ENCODE measurements at regions not wholly inside any gene's neighbourhood (a gene's known extent, or its start where the extent isn't known, plus 50 kb on each side); places are given as distances from the start of the nearest gene placed in this dataset.
"Not testable (repeated sequence)": the region's sequence is repeated elsewhere in the genome, so short reads cannot be mapped to it uniquely, and the experiment has no call there.

- H3K9me3 ChIP-seq (ENCODE audit: control insufficient read depth in 2 of 2, insufficient read depth in 1 of 2, low read depth in 1 of 2, low read length in 1 of 2) = no peaks in the 10 kb centered on the region
- no peak overlapping the region for H3K27ac ChIP-seq (ENCODE audit: low read depth in 2 of 2, low read length in 1 of 2)
- no peaks in the 10 kb centered on the region for H3K27me3 ChIP-seq (ENCODE audit: control insufficient read depth in 1 of 2, insufficient read depth in 2 of 2, low read length in 2 of 2)
- 19 to 22% methylated on average over 20 of the region's 20 CpGs for WGBS, 2 donors
- H3K4me1 ChIP-seq (ENCODE audit: control insufficient read depth in 2 of 2, insufficient read depth in 2 of 2, low read length in 1 of 2) = peaks cover 0 to 5% of the 10 kb centered on the region in 2 donors
- H3K4me3 ChIP-seq (ENCODE audit: low read depth in 1 of 2, low read length in 2 of 2) = no peak overlapping the region
- H3K36me3 ChIP-seq (ENCODE audit: control insufficient read depth in 2 of 2, insufficient read depth in 2 of 2, low read length in 1 of 2) = no peaks in the 10 kb centered on the region
These were observed 99.9 kb downstream of the ANKRD18B start for GRCh38 chr9:33623658-33624586.

GRCh38 chr9:33628318-33628717 is 104.3 kb downstream of the ANKRD18B start:
- not testable (repeated sequence) for H3K36me3 ChIP-seq (ENCODE audit: control insufficient read depth in 2 of 2, insufficient read depth in 2 of 2, low read length in 1 of 2); H3K4me3 ChIP-seq (ENCODE audit: low read depth in 1 of 2, low read length in 2 of 2); H3K27ac ChIP-seq (ENCODE audit: low read depth in 2 of 2, low read length in 1 of 2); H3K9me3 ChIP-seq (ENCODE audit: control insufficient read depth in 2 of 2, insufficient read depth in 1 of 2, low read depth in 1 of 2, low read length in 1 of 2); H3K27me3 ChIP-seq (ENCODE audit: control insufficient read depth in 1 of 2, insufficient read depth in 2 of 2, low read length in 2 of 2); H3K4me1 ChIP-seq (ENCODE audit: control insufficient read depth in 2 of 2, insufficient read depth in 2 of 2, low read length in 1 of 2)
- WGBS, 2 donors = 58 to 84% methylated on average over 1 of the region's 1 CpG

DNA sequence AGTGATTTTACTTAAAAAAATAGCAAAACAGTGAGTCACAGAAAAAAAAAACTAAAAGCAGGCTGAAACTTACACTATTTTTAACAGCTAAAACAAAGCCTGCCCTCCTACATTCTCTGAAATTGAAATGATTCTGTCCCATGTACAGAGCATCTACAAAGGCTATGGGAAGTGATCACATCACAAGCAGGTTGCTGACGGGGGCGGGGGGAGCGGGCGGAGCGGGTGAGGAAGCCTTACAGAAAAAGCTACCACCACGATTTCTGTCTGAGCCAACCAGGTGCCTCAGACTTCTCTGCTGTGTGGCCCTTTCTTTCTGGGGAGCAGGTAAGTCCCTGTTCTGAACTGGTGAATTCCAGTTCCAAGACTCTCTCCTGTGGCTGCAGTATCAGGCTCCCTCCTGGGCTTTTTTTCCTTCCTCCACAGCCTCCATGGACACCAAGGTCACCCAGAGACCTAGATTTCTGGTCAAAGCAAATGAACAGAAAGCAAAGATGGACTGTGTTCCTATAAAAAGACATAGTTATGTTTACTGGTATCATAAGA is 104.9 kb downstream of the ANKRD18B start:
- no peak overlapping the region for H3K4me3 ChIP-seq (ENCODE audit: low read depth in 1 of 2, low read length in 2 of 2)

DNA sequence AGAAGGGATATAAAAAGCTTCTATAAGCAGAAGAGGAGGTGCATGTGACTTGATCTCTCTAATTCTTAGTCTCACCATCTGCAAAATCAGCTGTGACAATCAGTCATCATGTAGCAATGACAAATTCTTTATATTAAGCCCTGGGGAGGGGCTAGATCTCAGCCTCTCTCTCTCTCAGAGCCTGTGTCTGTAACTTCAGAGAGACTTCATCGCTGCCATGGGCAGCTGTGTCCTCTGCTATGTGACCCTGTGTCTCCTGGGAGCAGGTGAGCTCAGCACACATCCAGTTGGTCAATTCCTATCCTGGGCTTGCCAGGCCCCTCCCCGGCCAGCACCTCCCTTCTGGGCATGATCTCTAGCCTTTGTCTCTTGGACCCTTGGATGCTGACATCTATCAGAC is 109.6 kb downstream of the ANKRD18B start:
- Histone ChIP-seq H3K36me3 (ENCODE audit: control insufficient read depth in 2 of 2, insufficient read depth in 2 of 2, low read length in 1 of 2) (no peaks in the 10 kb centered on the region), H3K4me3 (ENCODE audit: low read depth in 1 of 2, low read length in 2 of 2) (no peak overlapping the region), H3K4me1 (ENCODE audit: control insufficient read depth in 2 of 2, insufficient read depth in 2 of 2, low read length in 1 of 2) (peaks cover 0 to 3% of the 10 kb centered on the region in 2 donors), H3K27me3 (ENCODE audit: control insufficient read depth in 1 of 2, insufficient read depth in 2 of 2, low read length in 2 of 2) (peaks cover 0 to 5% of the 10 kb centered on the region in 2 donors), H3K9me3 (ENCODE audit: control insufficient read depth in 2 of 2, insufficient read depth in 1 of 2, low read depth in 1 of 2, low read length in 1 of 2) (no peaks in the 10 kb centered on the region), H3K27ac (ENCODE audit: low read depth in 2 of 2, low read length in 1 of 2) (no peak overlapping the region)
- 71 to 76% methylated on average over 2 of the region's 2 CpGs for WGBS, 2 donors

More for the DNA sequence above, 104.9 kb downstream of the ANKRD18B start:
- WGBS, 2 donors = 64 to 68% methylated on average over 6 of the region's 6 CpGs
- H3K36me3 ChIP-seq (ENCODE audit: control insufficient read depth in 2 of 2, insufficient read depth in 2 of 2, low read length in 1 of 2) = no peaks in the 10 kb centered on the region
- peaks cover 0 to 3% of the 10 kb centered on the region in 2 donors for H3K4me1 ChIP-seq (ENCODE audit: control insufficient read depth in 2 of 2, insufficient read depth in 2 of 2, low read length in 1 of 2)
- H3K27me3 ChIP-seq (ENCODE audit: control insufficient read depth in 1 of 2, insufficient read depth in 2 of 2, low read length in 2 of 2) = peaks cover 0 to 5% of the 10 kb centered on the region in 2 donors
- no peak overlapping the region for H3K27ac ChIP-seq (ENCODE audit: low read depth in 2 of 2, low read length in 1 of 2)
- no peaks in the 10 kb centered on the region for H3K9me3 ChIP-seq (ENCODE audit: control insufficient read depth in 2 of 2, insufficient read depth in 1 of 2, low read depth in 1 of 2, low read length in 1 of 2)

GRCh38 chr9:33637881-33638280 is 113.8 kb downstream of the ANKRD18B start:
- Histone ChIP-seq H3K27me3 (ENCODE audit: control insufficient read depth in 1 of 2, insufficient read depth in 2 of 2, low read length in 2 of 2) (peaks cover 0 to 2% of the 10 kb centered on the region in 2 donors), H3K4me3 (ENCODE audit: low read depth in 1 of 2, low read length in 2 of 2) (no peak overlapping the region), H3K36me3 (ENCODE audit: control insufficient read depth in 2 of 2, insufficient read depth in 2 of 2, low read length in 1 of 2) (no peaks in the 10 kb centered on the region), H3K9me3 (ENCODE audit: control insufficient read depth in 2 of 2, insufficient read depth in 1 of 2, low read depth in 1 of 2, low read length in 1 of 2) (no peaks in the 10 kb centered on the region), H3K4me1 (ENCODE audit: control insufficient read depth in 2 of 2, insufficient read depth in 2 of 2, low read length in 1 of 2) (no peaks in the 10 kb centered on the region), H3K27ac (ENCODE audit: low read depth in 2 of 2, low read length in 1 of 2) (no peak overlapping the region)
- 49 to 60% methylated on average over 8 of the region's 8 CpGs for WGBS, 2 donors

DNA sequence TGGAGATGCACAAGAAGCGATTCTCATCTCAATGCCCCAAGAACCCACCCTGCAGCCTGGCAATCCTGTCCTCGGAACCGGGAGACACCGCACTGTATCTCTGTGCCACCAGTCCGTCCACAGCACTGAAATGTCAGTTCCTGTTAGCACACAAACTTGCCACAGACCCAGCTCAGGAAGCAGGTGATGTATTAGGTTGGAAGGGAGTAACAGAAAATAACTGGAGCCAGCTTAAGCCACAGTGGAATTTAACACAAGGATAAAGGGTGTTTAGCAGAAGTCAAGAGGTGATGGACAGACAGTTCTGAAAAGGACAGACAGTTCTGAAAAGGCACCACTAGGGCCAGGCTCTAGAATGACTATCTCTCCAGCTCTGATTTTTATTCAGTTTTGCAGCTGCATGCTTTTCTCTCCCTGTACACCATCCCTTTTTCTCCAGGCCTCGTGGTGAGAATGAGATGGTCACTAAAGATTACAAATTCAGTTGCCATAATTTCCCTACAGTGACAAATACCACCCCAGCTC is 114.4 kb downstream of the ANKRD18B start:
- H3K27me3 ChIP-seq (ENCODE audit: control insufficient read depth in 1 of 2, insufficient read depth in 2 of 2, low read length in 2 of 2) = peaks cover 0 to 2% of the 10 kb centered on the region in 2 donors
- no peaks in the 10 kb centered on the region for H3K9me3 ChIP-seq (ENCODE audit: control insufficient read depth in 2 of 2, insufficient read depth in 1 of 2, low read depth in 1 of 2, low read length in 1 of 2)
- 63 to 65% methylated on average over 6 of the region's 6 CpGs for WGBS, 2 donors
- no peak overlapping the region for H3K4me3 ChIP-seq (ENCODE audit: low read depth in 1 of 2, low read length in 2 of 2)
- no peak overlapping the region for H3K27ac ChIP-seq (ENCODE audit: low read depth in 2 of 2, low read length in 1 of 2)
- H3K4me1 ChIP-seq (ENCODE audit: control insufficient read depth in 2 of 2, insufficient read depth in 2 of 2, low read length in 1 of 2) = no peaks in the 10 kb centered on the region
- H3K36me3 ChIP-seq (ENCODE audit: control insufficient read depth in 2 of 2, insufficient read depth in 2 of 2, low read length in 1 of 2) = no peaks in the 10 kb centered on the region

DNA sequence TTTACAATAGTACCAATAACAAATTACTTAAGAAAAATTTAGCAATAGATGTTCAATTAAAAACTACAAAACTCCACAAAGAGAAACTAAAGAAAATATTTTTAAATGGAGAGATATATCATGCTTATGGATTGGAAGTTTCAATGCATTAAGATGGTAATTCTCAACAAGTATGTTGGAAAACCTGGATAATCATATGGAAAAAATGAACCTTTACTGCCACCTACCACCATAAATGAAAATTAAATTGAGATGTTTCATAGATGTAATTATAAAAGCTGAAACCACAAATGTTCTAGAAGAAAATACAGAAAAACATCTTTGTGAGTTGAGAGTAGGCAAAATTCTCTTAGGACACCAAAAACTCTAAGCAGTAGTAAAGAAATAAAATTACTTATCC is 121.7 kb downstream of the ANKRD18B start:
- Histone ChIP-seq H3K36me3 (ENCODE audit: control insufficient read depth in 2 of 2, insufficient read depth in 2 of 2, low read length in 1 of 2) (no peaks in the 10 kb centered on the region), H3K27me3 (ENCODE audit: control insufficient read depth in 1 of 2, insufficient read depth in 2 of 2, low read length in 2 of 2) (no peaks in the 10 kb centered on the region), H3K9me3 (ENCODE audit: control insufficient read depth in 2 of 2, insufficient read depth in 1 of 2, low read depth in 1 of 2, low read length in 1 of 2) (no peaks in the 10 kb centered on the region), H3K4me1 (ENCODE audit: control insufficient read depth in 2 of 2, insufficient read depth in 2 of 2, low read length in 1 of 2) (no peaks in the 10 kb centered on the region), H3K4me3 (ENCODE audit: low read depth in 1 of 2, low read length in 2 of 2) (no peak overlapping the region), H3K27ac (ENCODE audit: low read depth in 2 of 2, low read length in 1 of 2) (no peak overlapping the region)

- H3K4me3 ChIP-seq (ENCODE audit: low read depth in 1 of 2, low read length in 2 of 2) = no peak overlapping the region
- no peaks in the 10 kb centered on the region for H3K36me3 ChIP-seq (ENCODE audit: control insufficient read depth in 2 of 2, insufficient read depth in 2 of 2, low read length in 1 of 2)
- H3K27ac ChIP-seq (ENCODE audit: low read depth in 2 of 2, low read length in 1 of 2) = no peak overlapping the region
- no peaks in the 10 kb centered on the region for H3K4me1 ChIP-seq (ENCODE audit: control insufficient read depth in 2 of 2, insufficient read depth in 2 of 2, low read length in 1 of 2)
- H3K9me3 ChIP-seq (ENCODE audit: control insufficient read depth in 2 of 2, insufficient read depth in 1 of 2, low read depth in 1 of 2, low read length in 1 of 2) = no peaks in the 10 kb centered on the region
- no peaks in the 10 kb centered on the region for H3K27me3 ChIP-seq (ENCODE audit: control insufficient read depth in 1 of 2, insufficient read depth in 2 of 2, low read length in 2 of 2)
These were observed 125.4 kb downstream of the ANKRD18B start for GRCh38 chr9:33649463-33649862.

GRCh38 chr9:33651125-33651524 is 127.1 kb downstream of the ANKRD18B start:
- Histone ChIP-seq H3K27ac (ENCODE audit: low read depth in 2 of 2, low read length in 1 of 2) (no peak overlapping the region), H3K4me3 (ENCODE audit: low read depth in 1 of 2, low read length in 2 of 2) (no peak overlapping the region), H3K4me1 (ENCODE audit: control insufficient read depth in 2 of 2, insufficient read depth in 2 of 2, low read length in 1 of 2) (no peaks in the 10 kb centered on the region), H3K36me3 (ENCODE audit: control insufficient read depth in 2 of 2, insufficient read depth in 2 of 2, low read length in 1 of 2) (no peaks in the 10 kb centered on the region), H3K9me3 (ENCODE audit: control insufficient read depth in 2 of 2, insufficient read depth in 1 of 2, low read depth in 1 of 2, low read length in 1 of 2) (no peaks in the 10 kb centered on the region), H3K27me3 (ENCODE audit: control insufficient read depth in 1 of 2, insufficient read depth in 2 of 2, low read length in 2 of 2) (no peaks in the 10 kb centered on the region)
- WGBS, 2 donors = 52 to 57% methylated on average over 3 of the region's 3 CpGs
